Embryonic facial prominence (tissue), 1 donor: ENCODE measurements at regions not wholly inside any gene's neighbourhood (a gene's known extent, or its start where the extent isn't known, plus 50 kb on each side); places are given as distances from the start of the nearest gene placed in this dataset.
"Not testable (repeated sequence)": the region's sequence is repeated elsewhere in the genome, so short reads cannot be mapped to it uniquely, and the experiment has no call there.

Experiments
- DNase-seq: peaks from one replicate; pipeline ENCODE4 v3.0.0-alpha.2; 2016; ENCODE audit errors: extremely low spot score

DNA sequence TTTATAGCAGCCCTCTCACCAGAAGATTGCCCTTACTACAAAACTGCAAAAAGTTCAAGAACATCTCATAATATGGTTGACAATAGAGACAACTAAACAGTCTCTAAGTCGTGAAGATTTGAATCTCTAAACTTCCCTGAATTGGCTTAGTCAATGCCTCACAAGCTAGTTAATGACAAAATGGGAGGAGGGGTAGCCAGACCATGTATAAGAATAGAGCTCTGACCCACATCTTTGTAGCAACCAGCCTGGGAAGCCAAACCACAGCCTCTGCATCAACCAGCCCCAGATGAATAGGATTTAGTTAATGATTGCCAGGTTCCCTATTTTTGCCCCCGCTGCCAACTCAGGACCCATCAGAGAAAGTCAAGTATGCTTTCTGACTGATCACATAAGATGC lies 1265.9 kb upstream of the PCDH10 start:
- not testable (repeated sequence) for DNase-seq

DNA sequence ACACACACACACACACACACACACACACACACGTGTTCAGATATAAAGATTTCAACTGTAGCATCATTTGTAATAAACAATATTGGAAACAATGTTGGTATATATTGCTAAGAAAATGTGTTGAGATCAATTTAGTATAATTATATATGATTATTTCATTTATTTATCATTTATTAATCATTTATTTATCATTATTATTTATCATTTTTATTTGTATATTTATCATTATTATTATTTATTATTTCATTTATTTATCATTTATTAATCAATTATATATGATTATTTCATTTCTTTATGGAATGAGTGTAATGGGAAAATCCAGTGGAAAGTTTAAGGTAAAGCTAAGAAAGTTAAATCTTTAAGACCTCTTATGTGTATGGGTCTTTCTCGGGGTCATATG lies 1223.4 kb upstream of the PCDH10 start:
- DNase-seq = not testable (repeated sequence)

DNA sequence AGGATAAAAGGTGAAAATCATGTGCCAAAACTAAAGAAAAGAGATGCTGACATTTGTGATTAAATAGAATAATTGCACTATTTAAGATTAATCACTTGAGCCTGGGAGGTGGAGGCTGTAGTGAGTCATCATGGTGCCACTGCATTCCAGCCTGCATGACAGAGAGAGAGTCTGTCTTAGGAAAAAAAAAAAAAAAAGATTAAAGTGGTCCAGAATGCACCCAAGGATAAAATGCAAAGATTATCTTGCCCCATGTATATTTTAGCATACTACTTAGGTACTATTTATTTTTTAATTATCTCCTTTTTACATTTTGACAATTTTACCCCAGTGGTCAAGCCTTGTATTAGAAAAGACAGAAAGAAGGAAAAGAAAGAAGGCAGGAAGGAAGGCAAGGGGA lies 1181.4 kb upstream of the PCDH10 start:
- DNase-seq = not testable (repeated sequence)

DNA sequence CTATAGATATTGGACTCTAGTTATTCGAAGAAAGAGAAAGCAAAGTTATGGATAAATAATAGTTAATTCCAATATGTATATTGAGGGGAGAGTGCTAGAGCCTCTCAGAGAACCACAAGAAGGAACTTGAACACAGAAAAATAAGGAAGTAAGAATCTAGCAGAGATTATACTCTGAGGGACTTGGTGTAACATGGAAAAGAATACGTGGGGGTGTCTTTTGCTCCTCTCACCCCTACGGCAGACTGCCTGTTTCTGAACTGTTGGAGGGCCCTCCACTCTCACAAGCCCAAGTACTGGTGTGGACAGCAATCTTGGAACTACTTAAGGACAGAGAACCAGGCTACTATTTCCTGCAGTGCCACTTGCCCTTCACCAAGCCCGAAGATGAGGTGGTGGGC lies 1174.4 kb upstream of the PCDH10 start:
- no peak for DNase-seq

DNA sequence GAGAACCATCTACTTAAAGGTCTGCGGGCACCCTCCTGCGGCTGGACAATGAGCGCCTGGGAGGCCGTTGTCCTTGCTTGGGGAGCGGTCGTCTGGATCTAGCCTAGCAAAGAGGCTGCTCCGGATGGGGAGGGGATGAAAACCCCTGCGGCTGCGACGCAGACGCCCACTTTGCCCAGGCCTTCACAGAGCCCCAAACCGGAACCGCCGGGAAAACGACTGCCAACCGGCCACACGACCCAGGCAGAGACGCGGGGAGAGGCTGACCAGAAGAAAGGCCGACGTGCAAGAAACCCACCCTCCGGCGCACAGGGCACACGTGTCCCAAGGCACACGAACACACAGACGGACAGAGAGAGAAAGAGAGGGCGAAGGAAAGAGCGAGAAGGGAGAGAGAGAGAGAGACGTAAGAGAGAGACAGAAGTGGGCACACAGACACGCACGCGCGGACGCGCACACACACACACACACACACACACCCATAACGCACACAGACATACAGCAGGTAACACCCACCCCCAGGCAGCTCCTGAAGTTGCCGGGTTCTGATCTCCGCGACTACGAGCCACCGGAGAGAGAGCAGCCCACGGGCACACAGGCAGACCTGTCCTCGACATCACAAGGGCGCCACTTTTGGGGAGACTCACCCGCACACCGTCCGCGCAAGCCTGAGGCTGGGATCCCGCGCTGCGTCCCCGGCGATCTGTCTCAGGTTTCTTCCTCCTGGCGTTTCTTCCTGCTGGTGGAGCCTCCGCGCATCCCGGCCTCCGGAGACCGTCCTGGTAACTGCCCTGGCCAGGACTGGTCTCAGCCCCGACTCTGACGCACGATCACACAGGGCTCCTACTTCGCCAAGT lies 1173.6 kb upstream of the PCDH10 start:
- not testable (repeated sequence) for DNase-seq

DNA sequence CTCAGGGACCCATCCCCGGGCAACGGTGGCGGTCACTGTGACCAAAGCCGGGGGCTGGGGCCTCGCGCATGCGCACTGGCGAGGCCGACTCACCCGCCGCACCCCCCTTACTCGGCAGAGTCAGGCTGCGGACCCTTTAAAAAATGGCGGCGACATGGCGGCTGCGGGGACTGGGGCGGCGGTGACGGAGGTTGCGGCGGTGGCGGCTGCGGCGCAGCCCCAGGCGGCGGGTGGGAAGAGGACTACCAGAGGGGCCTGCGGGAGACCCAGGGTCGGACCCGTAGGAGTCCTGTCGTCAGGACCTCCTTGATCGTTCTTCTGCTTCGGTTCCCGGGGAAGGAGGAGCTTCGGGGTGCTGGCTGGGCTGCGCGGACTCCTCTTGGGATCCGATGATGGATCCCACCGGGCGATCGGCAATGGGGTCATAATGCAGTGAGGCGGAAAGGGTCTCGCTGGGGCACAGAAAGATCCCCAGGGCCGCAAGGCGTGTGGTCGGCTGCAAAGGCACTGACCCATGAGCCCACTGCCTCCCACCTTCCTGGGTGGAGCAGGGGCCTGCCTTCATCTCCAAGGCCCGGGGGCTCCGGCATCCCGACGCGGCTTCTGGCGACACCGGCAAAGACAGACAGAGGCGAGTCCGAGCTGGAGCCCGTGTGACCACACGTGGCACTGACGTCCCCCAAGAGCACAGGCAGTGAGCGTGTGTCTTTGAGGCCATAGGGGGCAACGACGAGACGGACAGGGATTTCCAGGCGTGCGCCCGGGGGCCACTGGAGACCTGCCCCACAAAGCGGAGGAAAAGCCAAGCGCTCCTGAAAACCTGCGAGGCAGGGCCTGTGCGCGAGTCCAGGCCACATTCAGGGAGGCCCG lies 1172.7 kb upstream of the PCDH10 start:
- not testable (repeated sequence) for DNase-seq

DNA sequence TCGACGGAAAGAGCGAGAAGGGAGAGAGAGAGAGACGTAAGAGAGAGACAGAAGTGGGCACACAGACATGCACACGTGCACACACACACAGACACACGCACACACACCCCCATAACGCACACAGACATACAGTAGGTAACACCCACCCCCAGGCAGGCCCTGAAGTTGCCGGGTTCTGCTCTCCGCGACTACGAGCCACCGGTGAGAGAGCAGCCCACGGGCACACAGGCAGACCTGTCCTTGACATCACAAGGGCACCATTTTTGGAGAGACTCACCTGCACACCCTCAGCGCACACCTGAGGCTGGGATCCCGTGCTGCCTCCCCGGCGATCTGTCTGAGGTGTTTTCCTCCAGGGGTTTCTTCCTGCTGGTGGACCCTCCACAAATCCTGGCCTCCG lies 1171.0 kb upstream of the PCDH10 start:
- DNase-seq = no peak

DNA sequence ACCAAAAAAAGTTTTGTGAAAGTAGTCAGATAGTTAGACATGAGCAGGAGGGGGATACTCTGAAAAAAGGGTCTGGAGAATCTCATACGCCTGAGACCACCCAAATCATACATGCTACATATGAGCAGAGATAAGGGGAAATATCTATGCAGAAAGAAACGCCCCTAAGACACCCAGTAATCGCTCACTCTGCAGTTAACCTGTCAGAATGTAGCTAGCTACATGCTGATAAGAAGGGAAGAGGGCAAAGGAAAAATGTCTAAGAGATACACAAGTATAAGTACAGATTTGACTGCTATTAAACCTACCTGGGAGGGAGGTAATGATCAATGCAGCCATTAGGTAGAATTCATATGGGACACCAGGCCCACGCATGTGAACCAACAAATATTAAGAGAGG lies 1159.5 kb upstream of the PCDH10 start:
- no peak for DNase-seq

DNA sequence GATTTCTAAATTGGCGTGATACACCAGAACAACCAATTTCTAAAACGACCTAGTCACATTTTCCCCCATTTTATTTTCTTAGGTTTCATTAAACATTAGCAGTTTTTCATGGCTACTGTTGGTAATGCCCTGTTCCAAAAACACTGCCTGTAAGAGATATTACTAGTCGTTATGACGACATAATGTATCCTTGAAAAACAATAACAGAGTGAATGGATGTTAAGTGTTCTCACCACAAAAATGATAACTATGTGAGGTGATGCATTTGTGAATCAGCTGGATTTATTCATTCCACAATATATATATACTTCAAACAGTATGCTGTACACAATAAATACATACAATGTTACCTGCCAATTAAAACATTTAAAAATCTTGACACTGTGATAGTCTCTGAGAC lies 1147.6 kb upstream of the PCDH10 start:
- DNase-seq = no peak

DNA sequence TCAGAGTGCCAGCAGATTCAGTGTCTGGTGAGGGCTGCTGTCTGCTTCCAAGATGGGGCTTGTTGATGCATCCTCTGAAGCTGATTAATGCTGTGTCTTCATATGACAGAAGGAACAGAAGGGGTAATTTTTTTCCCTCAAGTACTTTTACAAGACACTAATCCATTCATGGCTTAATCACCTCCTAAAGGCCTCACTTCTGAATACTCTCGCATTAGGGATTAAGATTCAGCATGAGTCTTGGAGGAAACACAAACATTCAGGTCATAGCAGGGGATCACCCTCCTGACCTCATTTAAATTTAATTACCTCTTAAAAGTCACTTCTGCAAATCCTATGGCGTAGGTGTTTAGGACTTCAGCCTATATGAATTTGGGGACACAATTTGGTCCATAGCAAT lies 1145.5 kb upstream of the PCDH10 start:
- DNase-seq = no peak

DNA sequence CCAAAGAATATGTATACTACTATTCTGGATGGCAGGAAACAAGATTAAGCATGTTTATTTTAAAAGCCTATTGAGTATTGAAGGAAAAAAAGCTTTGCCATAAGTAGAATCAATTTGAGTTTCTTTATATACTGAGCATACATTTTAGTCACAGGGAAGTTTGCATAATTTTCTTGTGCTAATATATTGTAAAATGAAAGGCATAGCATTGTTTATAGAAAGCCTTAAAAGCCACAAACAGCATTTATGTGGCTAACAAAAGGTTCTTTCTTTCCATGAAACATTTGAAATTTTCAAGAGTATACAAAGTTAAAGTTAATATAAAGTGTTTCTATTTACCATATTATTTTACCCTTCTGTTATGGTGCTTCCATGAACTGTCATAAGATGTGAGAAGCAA lies 1133.8 kb upstream of the PCDH10 start:
- no peak for DNase-seq

DNA sequence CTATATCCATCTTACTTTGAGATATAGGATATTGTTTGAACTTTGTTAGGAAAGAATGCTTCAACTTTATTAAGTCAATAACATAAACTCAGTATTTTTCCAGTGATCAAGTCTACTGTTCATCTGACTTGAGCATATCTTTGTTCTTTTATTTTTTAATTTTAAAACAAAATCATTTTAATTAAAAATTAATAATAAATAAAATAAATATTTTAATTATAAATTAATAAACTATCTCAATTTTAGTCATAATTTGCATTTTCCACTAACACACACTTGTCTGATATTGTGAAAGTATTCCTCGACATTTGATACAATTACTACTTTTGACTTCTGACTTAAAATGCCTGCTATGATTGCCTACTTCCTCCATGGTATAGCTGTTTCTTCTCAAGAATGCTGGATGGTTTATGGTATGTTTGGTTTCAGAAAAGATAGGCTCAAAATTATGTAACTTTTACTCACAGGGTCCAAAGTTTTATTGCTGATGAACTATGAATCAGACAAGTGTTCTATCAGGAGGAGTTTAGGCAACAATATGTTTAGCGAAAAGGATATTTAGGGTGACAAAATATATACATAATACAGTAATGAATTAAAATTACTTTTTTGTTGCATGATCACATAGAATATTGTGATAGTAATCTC lies 1132.3 kb upstream of the PCDH10 start:
- DNase-seq = no peak

DNA sequence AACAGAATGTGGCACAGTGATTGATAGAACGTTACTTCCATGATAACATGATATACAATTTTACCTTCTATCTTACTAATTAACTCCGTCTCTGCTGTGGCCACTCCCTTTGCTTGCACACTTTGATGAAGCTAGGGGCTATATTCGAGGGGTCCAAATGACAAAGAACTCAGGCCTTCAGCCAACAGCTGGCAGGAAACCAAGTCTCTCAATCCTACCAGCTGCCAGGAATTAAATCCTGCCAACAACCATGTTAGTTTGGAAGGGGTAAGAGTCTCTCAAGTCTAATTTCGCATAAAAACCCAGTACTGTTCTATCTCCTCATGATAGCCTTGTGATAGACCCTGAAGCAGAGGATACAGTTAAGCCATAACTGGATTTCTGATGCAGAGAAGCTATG lies 1122.9 kb upstream of the PCDH10 start:
- no peak for DNase-seq

DNA sequence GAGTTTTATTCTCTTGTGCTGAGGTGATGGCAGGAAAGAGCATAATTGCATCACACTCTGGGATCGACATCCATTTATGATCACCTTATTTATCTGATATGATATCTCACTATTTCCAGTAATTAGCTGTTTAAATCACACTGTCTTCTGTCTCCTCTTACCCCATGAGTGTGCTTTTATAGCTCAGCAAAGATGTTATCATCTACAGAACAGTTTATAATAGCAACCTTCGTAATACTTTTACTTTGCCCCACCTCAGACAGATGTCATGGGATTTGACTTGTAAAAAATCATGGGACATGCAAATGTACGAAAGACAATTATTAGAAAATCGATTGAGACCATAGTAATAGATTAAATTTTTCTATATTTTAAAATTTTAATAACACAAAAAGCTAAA lies 1122.3 kb upstream of the PCDH10 start:
- no peak for DNase-seq

DNA sequence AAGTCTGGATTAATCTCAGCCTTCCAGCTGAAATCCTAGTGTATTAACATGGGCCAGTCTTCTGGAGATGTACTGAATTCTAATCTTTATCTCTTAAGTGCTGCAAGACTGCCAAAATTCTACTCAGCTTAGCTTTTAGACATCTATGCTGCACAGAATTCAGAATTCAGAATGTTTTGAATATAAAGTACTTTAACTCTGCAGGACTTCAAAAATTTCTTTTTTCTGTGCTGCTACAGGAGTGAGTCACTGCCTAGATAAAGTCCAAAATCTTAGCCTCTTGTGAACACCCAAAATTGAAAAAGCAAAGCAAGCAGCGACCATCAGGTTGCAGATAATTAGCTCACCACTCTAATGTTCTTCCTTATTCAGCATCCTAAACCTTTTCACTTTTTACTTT lies 1092.6 kb upstream of the PCDH10 start:
- no peak for DNase-seq

DNA sequence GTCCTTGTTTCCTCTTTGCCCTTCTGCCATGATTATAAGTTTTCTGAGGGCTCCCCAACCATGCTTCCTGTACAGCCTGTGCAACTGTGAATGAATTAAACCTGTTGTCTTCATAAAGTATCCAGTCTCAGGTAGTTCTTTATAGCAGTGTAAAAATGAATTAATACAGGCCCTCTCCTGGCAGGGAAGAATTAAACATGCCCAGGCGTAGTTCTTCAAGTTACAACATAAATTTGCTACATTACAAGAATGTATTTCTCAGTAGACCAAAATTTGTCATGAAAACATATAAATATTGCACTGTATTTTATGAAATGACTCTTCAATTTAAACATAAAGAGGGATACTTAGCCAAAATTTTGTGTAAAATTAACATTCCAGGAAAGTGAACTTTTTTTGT lies 1089.9 kb upstream of the PCDH10 start:
- no peak for DNase-seq

DNA sequence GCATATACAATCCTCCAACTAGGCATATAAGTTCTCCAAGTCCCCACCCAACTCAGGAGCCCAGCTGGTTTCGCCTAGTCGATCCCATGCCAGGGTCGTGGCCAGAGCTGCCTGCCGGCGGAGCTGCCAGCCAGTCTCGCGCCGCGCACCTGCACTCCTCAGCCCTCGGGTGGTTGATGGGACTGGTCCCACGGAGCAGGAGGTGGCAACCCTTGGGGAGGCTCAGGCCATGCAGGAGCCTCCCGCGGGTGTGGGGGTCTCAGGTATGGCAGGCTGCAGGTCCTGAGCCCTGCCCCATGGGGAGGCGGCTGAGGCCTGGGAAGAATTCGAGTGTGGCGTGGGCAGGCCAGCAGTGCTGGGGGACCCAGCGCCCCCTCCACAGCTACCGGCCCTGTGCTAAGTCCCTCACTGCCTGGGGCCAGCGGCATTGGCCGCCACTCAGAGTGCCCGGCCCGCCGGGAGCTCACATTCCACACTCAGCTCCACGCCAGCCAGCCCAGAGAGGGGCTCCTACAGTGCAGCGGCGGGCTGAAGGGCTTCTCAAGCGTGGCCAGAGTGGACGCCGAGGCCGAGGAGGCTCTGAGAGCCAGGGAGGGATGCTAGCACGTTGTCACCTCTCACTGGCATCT lies 1086.4 kb upstream of the PCDH10 start:
- DNase-seq = no peak

DNA sequence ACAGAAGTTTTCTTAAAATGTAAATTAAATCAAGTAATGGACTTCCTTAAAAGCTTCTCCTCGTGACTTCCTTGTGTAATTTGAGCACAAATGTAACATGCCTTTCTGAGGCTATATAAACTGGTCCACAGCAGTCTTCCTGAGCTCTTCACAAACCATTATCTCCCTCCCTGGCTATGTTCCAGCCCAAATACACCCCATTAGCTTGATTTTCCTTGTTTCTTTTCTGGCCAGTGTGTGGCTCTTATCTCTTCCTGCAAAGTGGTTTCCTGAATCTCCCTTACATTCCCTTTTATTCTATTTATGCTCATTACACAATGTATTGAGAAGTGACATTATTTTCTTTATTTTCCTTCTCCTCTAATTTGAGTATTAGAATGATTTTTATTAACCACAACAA lies 1085.3 kb upstream of the PCDH10 start:
- no peak for DNase-seq

DNA sequence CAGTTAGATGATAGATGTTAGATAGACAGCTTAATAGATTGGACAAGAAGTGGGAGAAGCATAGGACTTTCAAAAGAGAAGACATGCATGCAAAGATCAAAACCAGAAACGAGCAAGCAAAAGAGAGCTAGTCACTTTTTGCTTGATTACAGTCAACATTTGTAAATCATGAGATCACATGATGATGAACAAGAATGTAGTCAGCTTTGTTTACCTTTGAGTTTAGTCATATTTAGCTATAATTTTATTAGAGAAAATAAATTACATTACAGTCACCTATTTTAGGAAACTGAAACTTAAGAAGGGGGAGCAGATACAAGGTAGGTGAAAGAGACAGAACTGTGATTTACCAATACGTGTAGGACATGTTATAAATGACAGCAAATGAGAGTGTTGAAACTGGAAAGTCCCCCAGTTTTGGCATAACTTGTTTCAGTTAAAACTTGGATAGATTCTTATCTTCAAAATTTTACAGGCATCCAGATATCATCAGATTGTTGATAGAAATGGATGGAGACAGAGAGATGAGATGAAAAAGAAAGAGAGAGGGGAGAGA lies 1083.1 kb upstream of the PCDH10 start:
- no peak for DNase-seq

DNA sequence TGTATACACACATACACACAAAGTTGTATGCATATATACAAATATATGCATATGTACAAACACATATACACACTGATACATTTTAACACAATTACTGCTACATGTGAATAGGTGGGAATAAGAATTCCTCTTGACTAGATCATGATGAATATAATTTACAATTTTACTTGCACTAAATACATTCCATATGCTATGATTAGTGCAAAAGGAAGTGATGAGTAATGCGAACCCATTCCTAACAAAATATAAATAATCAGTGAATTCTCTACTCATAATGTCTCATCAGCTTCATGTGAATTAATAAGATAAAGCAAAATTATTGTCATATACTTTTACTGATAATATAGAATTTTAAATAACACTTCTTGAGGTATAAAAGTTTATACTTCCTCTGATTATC lies 1077.3 kb upstream of the PCDH10 start:
- no peak for DNase-seq

DNA sequence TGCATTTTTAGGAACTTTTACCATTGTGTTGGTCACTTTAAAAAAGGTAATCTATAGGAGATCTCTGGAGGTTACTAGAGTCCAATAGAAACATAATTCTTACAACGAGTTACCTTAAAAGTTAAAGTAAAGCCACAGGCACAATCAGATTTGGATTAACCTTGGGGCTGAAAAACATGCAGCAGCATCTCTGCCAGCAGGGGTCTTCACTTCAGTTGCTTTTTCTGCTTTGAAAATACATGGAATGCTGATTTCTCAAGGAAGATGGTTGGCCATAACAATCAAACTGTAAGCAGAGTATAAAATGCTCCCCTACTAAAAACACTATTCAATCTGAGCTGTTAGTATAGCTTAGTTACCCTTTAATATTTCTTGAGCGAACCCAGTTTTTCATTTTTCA lies 1072.3 kb upstream of the PCDH10 start:
- DNase-seq = no peak

DNA sequence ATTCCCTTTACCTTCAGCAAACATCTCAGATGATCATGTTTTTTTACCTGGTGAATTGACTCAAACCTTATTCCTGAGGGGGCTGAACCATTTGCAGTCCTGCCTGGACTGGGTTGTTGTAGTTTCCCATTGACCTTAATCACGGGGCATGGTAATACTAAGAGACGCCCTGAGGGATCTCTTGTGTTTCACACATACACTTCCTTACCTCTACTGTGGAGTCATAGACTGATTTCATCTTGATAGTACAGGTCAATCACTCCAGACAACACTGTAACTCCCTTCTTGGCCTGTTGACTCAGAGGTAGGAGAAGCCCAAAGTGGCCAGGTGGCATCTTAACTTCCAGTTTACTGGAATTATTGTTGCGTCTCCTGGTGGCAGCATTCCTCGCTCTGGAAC lies 1064.0 kb upstream of the PCDH10 start:
- no peak for DNase-seq
